ENCODE measurements at regions not wholly inside any gene's neighbourhood (a gene's known extent, or its start where the extent isn't known, plus 50 kb on each side); places are given as distances from the start of the nearest gene placed in this dataset.

GRCh38 chr3:31016196-31016595, 121.7 kb upstream of the GADL1 start:
- no peak for TF ChIP-seq CTCF (IDR thresholded peaks at IDR 0.05; ENCODE audit: control extremely low read depth, extremely low read depth, low read depth, missing control alignments)
- CTCF ChIA-PET, result no interaction called here
- POLR2A ChIA-PET, result no interaction called here
- DNase-seq (ENCODE audit: extremely low spot score), result no peak

- TF ChIP-seq CTCF (IDR thresholded peaks at IDR 0.05; ENCODE audit: control extremely low read depth, extremely low read depth, low read depth, missing control alignments), result no peak
- no peak for DNase-seq (ENCODE audit: extremely low spot score)
- POLR2A ChIA-PET, result no interaction called here
- CTCF ChIA-PET, result interaction anchor here (1.0 to 1.2 kb wide), 2 partner anchors 11 to 38 kb away, joined by 3 to 4 read pairs; no protein-coding TSS in a partner anchor
These were observed 128.3 kb upstream of the GADL1 start for GRCh38 chr3:31022716-31023115.

GRCh38 chr3:31025541-31025940, 131.1 kb upstream of the GADL1 start:
- no peak for TF ChIP-seq CTCF (IDR thresholded peaks at IDR 0.05; ENCODE audit: control extremely low read depth, extremely low read depth, low read depth, missing control alignments)
- CTCF ChIA-PET, result no interaction called here
- no peak for DNase-seq (ENCODE audit: extremely low spot score)
- POLR2A ChIA-PET, result no interaction called here

- ChIA-PET CTCF (no interaction called here), POLR2A (no interaction called here)
- no peak for TF ChIP-seq CTCF (IDR thresholded peaks at IDR 0.05; ENCODE audit: control extremely low read depth, extremely low read depth, low read depth, missing control alignments)
- no peak for DNase-seq (ENCODE audit: extremely low spot score)
These were observed 132.8 kb upstream of the GADL1 start for GRCh38 chr3:31027191-31027761.

- CTCF ChIA-PET, result no interaction called here
These were observed 133.5 kb upstream of the GADL1 start for GRCh38 chr3:31027914-31028313.

GRCh38 chr3:31028766-31029165, 134.3 kb upstream of the GADL1 start:
- CTCF ChIA-PET, result interaction anchor here (1.5 kb wide), 1 partner anchor 13 kb away, joined by 3 read pairs; no protein-coding TSS in a partner anchor
- POLR2A ChIA-PET, result no interaction called here
- DNase-seq (ENCODE audit: extremely low spot score), result no peak
- no peak for TF ChIP-seq CTCF (IDR thresholded peaks at IDR 0.05; ENCODE audit: control extremely low read depth, extremely low read depth, low read depth, missing control alignments)

More at GRCh38 chr3:31027914-31028313, 133.5 kb upstream of the GADL1 start:
- no peak for DNase-seq (ENCODE audit: extremely low spot score)
- POLR2A ChIA-PET, result no interaction called here
- no peak for TF ChIP-seq CTCF (IDR thresholded peaks at IDR 0.05; ENCODE audit: control extremely low read depth, extremely low read depth, low read depth, missing control alignments)
